K562 (cell line): ENCODE measurements at regions not wholly inside any gene's neighbourhood (a gene's known extent, or its start where the extent isn't known, plus 50 kb on each side); places are given as distances from the start of the nearest gene placed in this dataset.

Source experiments
- ATAC-seq: fragments of 200-7000 bp; cut with Tn5 transposase; 3 replicates; pipeline ENCODE4 v1.9.1; 2020; ENCODE audit warnings: moderate library complexity
- BruUV-seq: library from RNA; stranded (reverse); fragments of 400-500 nt; replicated peaks from 2 replicates; lab custom pipeline; 2021; lab: Mats Ljungman, UMichigan
- CTCF ChIA-PET: fragments of 300-600 bp; formaldehyde crosslinking; extraction: SDS; loops from one replicate; lab custom pipeline; 2021; ENCODE audit warnings: low intra/inter-chr PET ratio; lab: Yijun Ruan, JAX
- POLR2A ChIA-PET: fragments of 300-600, 350-650 bp; sonication (Branson Sonifier 250); formaldehyde crosslinking; extraction: SDS; loops from one replicate; lab custom pipeline; 2021; ENCODE audit warnings: antibody characterized with exemption, inconsistent platforms; lab: Yijun Ruan, JAX
- DNase-seq, 4 experiments: peaks; one replicate each; pipeline versions ENCODE4 v3.0.0 to v3.0.0-alpha.2; 2011 to 2018; ENCODE audit warnings: low spot score in 3 of 4, mixed read lengths in 3 of 4; ENCODE audit errors: extremely low read depth in 1 of 4
- FAIRE-seq: peaks from 2 replicates; lab custom pipeline; 2011; peaks lifted over from hg19 to GRCh38; lab: Jason Lieb, UNC
- H2AFZ ChIP-seq: 2 replicates; pipeline ENCODE4 v1.6.0; 2011; ENCODE audit warnings: low read depth, low read length, control low read depth, inconsistent platforms
- H3K27ac ChIP-seq: fragments of 200-600 bp; 3 replicates; pipeline ENCODE4 v1.8.0; 2011; ENCODE audit warnings: low read depth, mild to moderate bottlenecking, control low read depth, inconsistent platforms, low read length, moderate library complexity, mixed read lengths; ENCODE audit errors: extremely low read depth
- H3K27me3 ChIP-seq, 2 experiments: fragments of 300-600 bp in 1 of 2; 2 replicates in 1 of 2; 3 replicates in 1 of 2; pipeline versions ENCODE4 v1.6.0 to v1.8.0; 2011; ENCODE audit warnings: inconsistent platforms in 2 of 2, low read length in 2 of 2, mild to moderate bottlenecking in 1 of 2, mixed read lengths in 1 of 2, moderate library complexity in 1 of 2; ENCODE audit not compliant: control insufficient read depth in 2 of 2, insufficient read depth in 2 of 2
- H3K36me3 ChIP-seq: fragments of 300-600 bp; 3 replicates; pipeline ENCODE4 v1.8.0; 2011; ENCODE audit warnings: mild to moderate bottlenecking, low read length, inconsistent platforms; ENCODE audit not compliant: control insufficient read depth, insufficient read depth
- H3K4me1 ChIP-seq, 2 experiments: fragments of 200-600 bp in 1 of 2; replicated peaks in 1 of 2; 2 replicates in 1 of 2; 3 replicates in 1 of 2; pipeline versions ENCODE4 v1.5.1 to v1.8.0; 2011; ENCODE audit warnings: inconsistent platforms in 2 of 2, low read length in 2 of 2, mild to moderate bottlenecking in 1 of 2, mixed read lengths in 1 of 2, moderate library complexity in 1 of 2; ENCODE audit not compliant: control insufficient read depth in 2 of 2, insufficient read depth in 2 of 2
- H3K4me2 ChIP-seq: 2 replicates; pipeline ENCODE4 v1.6.1; 2011; ENCODE audit warnings: low read length, control low read depth, inconsistent platforms, mixed read lengths; ENCODE audit not compliant: insufficient read depth
- H3K4me3 ChIP-seq: fragments of 200-600 bp; sonication (generic), shearing (Covaris generic); 2 replicates; pipeline ENCODE4 v1.5.1; 2016; ENCODE audit warnings: control low read depth, inconsistent platforms
- H3K79me2 ChIP-seq: fragments of 200-600 bp; 3 replicates; pipeline ENCODE4 v1.8.0; 2011; ENCODE audit warnings: low read length, inconsistent platforms; ENCODE audit not compliant: control insufficient read depth, insufficient read depth
- H3K9ac ChIP-seq, 2 experiments: 2 replicates each; pipeline versions ENCODE4 v1.6.0 to v1.6.1; 2011; ENCODE audit warnings: low read depth in 2 of 2, low read length in 2 of 2, control low read depth in 1 of 2, inconsistent platforms in 1 of 2, mild to moderate bottlenecking in 1 of 2, mixed read lengths in 1 of 2; ENCODE audit not compliant: insufficient read depth in 1 of 2
- H3K9me1 ChIP-seq: one replicate; pipeline ENCODE4 v1.6.0; 2011; ENCODE audit warnings: inconsistent platforms, mild to moderate bottlenecking, low read length, moderate library complexity; ENCODE audit not compliant: control insufficient read depth, insufficient read depth
- H3K9me3 ChIP-seq: replicated peaks from 2 replicates; pipeline ENCODE4 v1.5.1; 2011; ENCODE audit warnings: low read depth, low read length, inconsistent platforms; ENCODE audit not compliant: control insufficient read depth, insufficient read depth
- H4K20me1 ChIP-seq: replicated peaks from 2 replicates; pipeline ENCODE4 v1.6.1; 2011; ENCODE audit warnings: low read length, inconsistent platforms, mixed read lengths; ENCODE audit not compliant: control insufficient read depth, insufficient read depth
- HMGN3 ChIP-seq: IDR thresholded peaks from 2 replicates; pipeline ENCODE4 v1.6.1; 2011; ENCODE audit warnings: borderline replicate concordance, low read depth, mild to moderate bottlenecking, mixed read lengths, low read length; ENCODE audit not compliant: insufficient read length; ENCODE audit errors: extremely low read depth
- ILF3 ChIP-seq: fragments of 450-650 bp; IDR thresholded peaks from 2 replicates; pipeline ENCODE4 v1.6.1; 2018; ENCODE audit warnings: antibody characterized with exemption, mild to moderate bottlenecking, moderate library complexity, borderline replicate concordance
- MAFK ChIP-seq: IDR thresholded peaks from 2 replicates; pipeline ENCODE4 v1.6.1; 2011; ENCODE audit warnings: low read length, improper control_type of control experiment
- MLX ChIP-seq, 2 experiments: fragments of 450-650 bp in 1 of 2; sonication (generic) in 1 of 2; formaldehyde crosslinking; conservative IDR thresholded peaks; 2 replicates each; pipeline versions ENCODE4 v1.4.0 to v1.8.1; 2020 to 2022; ENCODE audit warnings: mild to moderate bottlenecking in 1 of 2, missing genetic modification reagents in 1 of 2
- POLR2G ChIP-seq: fragments of 200-400 bp; formaldehyde crosslinking; IDR thresholded peaks from 2 replicates; pipeline ENCODE4 v1.6.1; 2017; ENCODE audit warnings: low read depth, mild to moderate bottlenecking, antibody characterized with exemption, low read length, moderate library complexity
- SIN3B ChIP-seq: fragments of 450-650 bp; IDR thresholded peaks from 2 replicates; pipeline ENCODE4 v1.6.1; 2017; ENCODE audit warnings: low read depth, mild to moderate bottlenecking, moderate library complexity
- SRSF1 ChIP-seq: fragments of 200-400 bp; formaldehyde crosslinking; IDR thresholded peaks from 2 replicates; pipeline ENCODE4 v1.6.1; 2017; ENCODE audit warnings: mild to moderate bottlenecking, low read depth, low read length, moderate library complexity
- THRAP3 ChIP-seq: fragments of 450-650 bp; IDR thresholded peaks from 2 replicates; pipeline ENCODE4 v1.6.1; 2016; ENCODE audit warnings: mild to moderate bottlenecking, inconsistent platforms, borderline replicate concordance
- ZBTB1 ChIP-seq: sonication (generic); formaldehyde crosslinking; IDR thresholded peaks from 2 replicates; pipeline ENCODE4 v1.8.1; 2023; ENCODE audit warnings: missing genetic modification reagents, low read depth, mild to moderate bottlenecking, borderline replicate concordance
- ZNF395 ChIP-seq: fragments of 200-800 bp; sonication (Bioruptor generic); IDR thresholded peaks from 2 replicates; pipeline ENCODE4 v1.6.1; 2017; ENCODE audit warnings: missing genetic modification characterization, missing compliant biosample characterization
- ZNF41 ChIP-seq: fragments of 250-450 bp; sonication (Bioruptor Pico); conservative IDR thresholded peaks from 2 replicates; pipeline ENCODE4 v1.4.0; 2020; ENCODE audit warnings: mild to moderate bottlenecking
- WGBS: fragments of 100-300 bp; shearing (Covaris generic); methylation state at CpG from one replicate; pipeline ENCODE4 v1.1.6; 2016; ENCODE audit warnings: low coverage, mixed read lengths; ENCODE audit not compliant: insufficient coverage; ENCODE audit errors: missing lambda C conversion rate; 5-methylcytosine and 5-hydroxymethylcytosine counted together
- in situ Hi-C: fragments of 300-500 bp; cut with MboI; formaldehyde crosslinking; loops from 4 replicates; pipeline ENCODE4 v1.15.0; 2018; ENCODE audit warnings: inconsistent platforms, mixed read lengths
- intact Hi-C: fragments of 100-400 bp; cut with micrococcal nuclease; formaldehyde crosslinking; loops from 2 replicates; pipeline ENCODE4 v1.14.2; 2022

- BruUV-seq, result no TSS peak
- no peak for FAIRE-seq
These were observed 458.3 kb upstream of the SYT4 start for GRCh38 chr18:43735570-43735969.

More at GRCh38 chr18:43735570-43735969, 458.3 kb upstream of the SYT4 start:
- POLR2A ChIA-PET, result no interaction called here
- Histone ChIP-seq H2AFZ (no peak overlapping the region), H4K20me1 (no peaks in the 10 kb centered on the region), H3K4me1 (no peaks in the 10 kb centered on the region), H3K79me2 (no peaks in the 10 kb centered on the region), H3K27ac (no peak overlapping the region), H3K4me3 (no peak overlapping the region), H3K9me1 (no peaks in the 10 kb centered on the region), H3K4me2 (no peak overlapping the region), H3K9ac (no peak overlapping the region), H3K9me3 (no peaks in the 10 kb centered on the region), H3K27me3 (no peaks in the 10 kb centered on the region), H3K36me3 (no peaks in the 10 kb centered on the region)
- CTCF ChIA-PET, result no interaction called here
- WGBS, result 0% methylated on average over 1 of the region's 2 CpGs
- no peak for DNase-seq
- in situ Hi-C loops, result no loop called here
- TF ChIP-seq SIN3B, result no peak
- no peak for TF ChIP-seq HMGN3
- TF ChIP-seq ZNF395, result no peak
- no peak for TF ChIP-seq ZNF41 (CRISPR knock-in tag)
- no peak for TF ChIP-seq ZBTB1 (CRISPR knock-in tag)
- TF ChIP-seq POLR2G, result no peak
- no peak for TF ChIP-seq SRSF1
- no peak for TF ChIP-seq MAFK
- TF ChIP-seq ILF3, result no peak
- TF ChIP-seq THRAP3, result no peak
- no peak for TF ChIP-seq MLX (CRISPR knock-in tag; conservative IDR thresholded peaks at IDR 0.05)
- TF ChIP-seq, all 486 proteins: peak for 0
- ATAC-seq, result no peak
- intact Hi-C loops, result no loop called here
